HL-60/S4 (cell line): ENCODE measurements at regions not wholly inside any gene's neighbourhood (a gene's known extent, or its start where the extent isn't known, plus 50 kb on each side); places are given as distances from the start of the nearest gene placed in this dataset.

ENCODE experiments used
- in situ Hi-C: fragments of 300-500 bp; cut with MboI; formaldehyde crosslinking; loops from 2 replicates; pipeline ENCODE4 v1.14.3; 2022; ENCODE audit warnings: low sequenced_read_pairs

- in situ Hi-C loops = no loop called here
These were observed 518.2 kb upstream of the LRATD1 start for GRCh38 chr2:14114275-14114674.

GRCh38 chr2:14120376-14120775, 512.1 kb upstream of the LRATD1 start:
- in situ Hi-C loops = no loop called here

GRCh38 chr2:14123436-14124103, 508.9 kb upstream of the LRATD1 start:
- in situ Hi-C loops = no loop called here

GRCh38 chr2:14125624-14126293, 506.8 kb upstream of the LRATD1 start:
- in situ Hi-C loops = no loop called here

- in situ Hi-C loops = no loop called here
These were observed 505.7 kb upstream of the LRATD1 start for GRCh38 chr2:14126846-14127245.

GRCh38 chr2:14127765-14128164, 504.8 kb upstream of the LRATD1 start:
- in situ Hi-C loops = no loop called here

GRCh38 chr2:14132386-14132785, 500.1 kb upstream of the LRATD1 start:
- in situ Hi-C loops = no loop called here

GRCh38 chr2:14134771-14135170, 497.7 kb upstream of the LRATD1 start:
- in situ Hi-C loops = no loop called here

GRCh38 chr2:14136030-14136429, 496.5 kb upstream of the LRATD1 start:
- in situ Hi-C loops = no loop called here

- in situ Hi-C loops = no loop called here
These were observed 494.9 kb upstream of the LRATD1 start for GRCh38 chr2:14137643-14138042.

GRCh38 chr2:14140009-14140550, 492.4 kb upstream of the LRATD1 start:
- in situ Hi-C loops = no loop called here

GRCh38 chr2:14143435-14143834, 489.1 kb upstream of the LRATD1 start:
- in situ Hi-C loops = no loop called here

GRCh38 chr2:14148216-14148615, 484.3 kb upstream of the LRATD1 start:
- in situ Hi-C loops = no loop called here

- in situ Hi-C loops = no loop called here
These were observed 474.7 kb upstream of the LRATD1 start for GRCh38 chr2:14157816-14158215.

- in situ Hi-C loops = no loop called here
These were observed 452.2 kb upstream of the LRATD1 start for GRCh38 chr2:14180333-14180732.

- in situ Hi-C loops = no loop called here
These were observed 450.1 kb upstream of the LRATD1 start for GRCh38 chr2:14182227-14182946.

- in situ Hi-C loops = no loop called here
These were observed 446.6 kb upstream of the LRATD1 start for GRCh38 chr2:14185906-14186305.

- in situ Hi-C loops = no loop called here
These were observed 444.1 kb upstream of the LRATD1 start for GRCh38 chr2:14188446-14188845.

- in situ Hi-C loops = no loop called here
These were observed 442.6 kb upstream of the LRATD1 start for GRCh38 chr2:14189929-14190328.

GRCh38 chr2:14194233-14194632, 438.3 kb upstream of the LRATD1 start:
- in situ Hi-C loops = no loop called here

- in situ Hi-C loops = no loop called here
These were observed 435.2 kb upstream of the LRATD1 start for GRCh38 chr2:14197293-14197692.

- in situ Hi-C loops = no loop called here
These were observed 433.5 kb upstream of the LRATD1 start for GRCh38 chr2:14199040-14199439.
